ENCODE measurements at regions not wholly inside any gene's neighbourhood (a gene's known extent, or its start where the extent isn't known, plus 50 kb on each side); places are given as distances from the start of the nearest gene placed in this dataset.

DNA sequence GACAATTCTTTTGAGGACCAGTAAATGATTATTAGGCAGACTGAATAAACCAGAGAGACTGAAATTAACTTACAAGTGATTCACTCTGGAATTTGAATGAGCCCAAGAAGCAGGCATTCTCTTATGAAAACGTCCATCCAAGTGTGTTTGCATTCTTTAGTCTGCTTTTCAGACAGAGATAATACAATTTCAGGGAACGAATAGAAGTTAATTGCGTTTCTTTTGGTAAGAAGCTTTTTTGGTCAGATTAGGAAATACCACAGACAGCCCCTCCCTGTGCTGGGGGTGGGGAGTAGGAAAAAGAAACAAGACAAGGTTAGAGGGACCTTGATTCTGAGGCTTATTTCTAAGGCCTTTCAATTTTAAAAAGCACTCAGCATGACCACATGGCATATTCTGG, 874.4 kb downstream of the SUCLG1 start:
- TF ChIP-seq DPF2 (IDR thresholded peaks at IDR 0.05) (no peak), TAF1 (IDR thresholded peaks at IDR 0.05; ENCODE audit: borderline replicate concordance, low read depth, low read length) (no peak), NR2C2 (IDR thresholded peaks at IDR 0.05; ENCODE audit: borderline replicate concordance, control insufficient read depth, insufficient read length, low read depth) (no peak), POLR2A (IDR thresholded peaks at IDR 0.05; ENCODE audit: low read depth, low read length) (no peak), SUZ12 (IDR thresholded peaks at IDR 0.05; ENCODE audit: unreplicated experiment) (no peak), HCFC1 (IDR thresholded peaks at IDR 0.05; ENCODE audit: low read length) (no peak), EZH2 (IDR thresholded peaks at IDR 0.05; ENCODE audit: borderline replicate concordance, control insufficient read depth, low read depth, low read length) (no peak), SMARCA5 (IDR thresholded peaks at IDR 0.05) (no peak)
- TF ChIP-seq, protein P1, sequence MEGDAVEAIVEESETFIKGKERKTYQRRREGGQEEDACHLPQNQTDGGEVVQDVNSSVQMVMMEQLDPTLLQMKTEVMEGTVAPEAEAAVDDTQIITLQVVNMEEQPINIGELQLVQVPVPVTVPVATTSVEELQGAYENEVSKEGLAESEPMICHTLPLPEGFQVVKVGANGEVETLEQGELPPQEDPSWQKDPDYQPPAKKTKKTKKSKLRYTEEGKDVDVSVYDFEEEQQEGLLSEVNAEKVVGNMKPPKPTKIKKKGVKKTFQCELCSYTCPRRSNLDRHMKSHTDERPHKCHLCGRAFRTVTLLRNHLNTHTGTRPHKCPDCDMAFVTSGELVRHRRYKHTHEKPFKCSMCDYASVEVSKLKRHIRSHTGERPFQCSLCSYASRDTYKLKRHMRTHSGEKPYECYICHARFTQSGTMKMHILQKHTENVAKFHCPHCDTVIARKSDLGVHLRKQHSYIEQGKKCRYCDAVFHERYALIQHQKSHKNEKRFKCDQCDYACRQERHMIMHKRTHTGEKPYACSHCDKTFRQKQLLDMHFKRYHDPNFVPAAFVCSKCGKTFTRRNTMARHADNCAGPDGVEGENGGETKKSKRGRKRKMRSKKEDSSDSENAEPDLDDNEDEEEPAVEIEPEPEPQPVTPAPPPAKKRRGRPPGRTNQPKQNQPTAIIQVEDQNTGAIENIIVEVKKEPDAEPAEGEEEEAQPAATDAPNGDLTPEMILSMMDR (IDR thresholded peaks at IDR 0.05 in 2 of 3, conservative IDR thresholded peaks at IDR 0.05 in 1 of 3; ENCODE audit: control insufficient read depth in 2 of 3, extremely low read depth in 1 of 3, insufficient read depth in 1 of 3, low read depth in 3 of 3, low read length in 3 of 3): no peak
